ENCODE measurements at regions not wholly inside any gene's neighbourhood (a gene's known extent, or its start where the extent isn't known, plus 50 kb on each side); places are given as distances from the start of the nearest gene placed in this dataset.

DNA sequence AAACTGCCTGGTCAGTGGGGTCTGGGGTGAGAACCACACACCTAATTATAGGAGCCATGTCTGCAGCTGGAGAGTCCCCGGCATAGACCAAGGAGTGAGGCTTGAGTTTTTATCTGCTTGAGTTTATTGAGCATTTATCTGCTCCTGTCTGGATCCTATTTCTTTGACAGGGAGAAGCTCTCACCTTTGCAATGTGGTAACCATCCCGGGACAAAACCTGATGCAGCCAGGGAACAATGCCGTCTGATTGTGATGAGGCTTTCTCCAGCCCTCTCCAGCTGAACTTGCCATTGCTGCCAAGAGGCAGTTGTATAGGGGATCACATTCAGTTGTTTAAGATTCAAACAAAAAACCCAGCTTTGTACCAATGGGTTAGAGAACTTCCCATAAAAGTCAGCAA lies 324.4 kb downstream of the TSN start:
- no peak overlapping the region for H3K4me2 ChIP-seq (ENCODE audit: low read length)
- H3K9ac ChIP-seq (ENCODE audit: low read length) = no peak overlapping the region
- H3K4me3 ChIP-seq (ENCODE audit: low read length) = no peak overlapping the region
- H3K4me1 ChIP-seq (ENCODE audit: low read length) = no peaks in the 10 kb centered on the region
- no peaks in the 10 kb centered on the region for H4K20me1 ChIP-seq (ENCODE audit: insufficient read depth, low read length)
- H3K79me2 ChIP-seq (ENCODE audit: low read length) = no peaks in the 10 kb centered on the region
- peaks cover 5% of the 10 kb centered on the region; the same call in 1 of the 2 replicates for H3K27me3 ChIP-seq (ENCODE audit: low read depth, low read length)
- H3K27ac ChIP-seq (ENCODE audit: low read length) = no peak overlapping the region
- no peak overlapping the region for H2AFZ ChIP-seq (ENCODE audit: low read depth, low read length)
- no peak for TF ChIP-seq EZH2phosphoT487 (IDR thresholded peaks at IDR 0.05; ENCODE audit: low read depth)
- no peak for TF ChIP-seq CTCF (IDR thresholded peaks at IDR 0.05; ENCODE audit: low read depth, low read length)
- no peaks in the 10 kb centered on the region for H3K9me3 ChIP-seq (ENCODE audit: insufficient read depth, low read length)
- no peaks in the 10 kb centered on the region for H3K36me3 ChIP-seq (replicated peaks; ENCODE audit: low read depth, low read length)

- no peaks in the 10 kb centered on the region for H4K20me1 ChIP-seq (ENCODE audit: insufficient read depth, low read length)
- no peaks in the 10 kb centered on the region for H3K79me2 ChIP-seq (ENCODE audit: low read length)
- H3K4me2 ChIP-seq (ENCODE audit: low read length) = no peak overlapping the region
- no peak overlapping the region for H3K4me3 ChIP-seq (ENCODE audit: low read length)
- H3K27me3 ChIP-seq (ENCODE audit: low read depth, low read length) = peaks cover 5% of the 10 kb centered on the region; the same call in 1 of the 2 replicates
- TF ChIP-seq EZH2phosphoT487 (IDR thresholded peaks at IDR 0.05; ENCODE audit: low read depth) (no peak), CTCF (IDR thresholded peaks at IDR 0.05; ENCODE audit: low read depth, low read length) (no peak)
- no peak overlapping the region for H3K27ac ChIP-seq (ENCODE audit: low read length)
- no peak overlapping the region for H3K9ac ChIP-seq (ENCODE audit: low read length)
- no peaks in the 10 kb centered on the region for H3K4me1 ChIP-seq (ENCODE audit: low read length)
- no peak overlapping the region for H2AFZ ChIP-seq (ENCODE audit: low read depth, low read length)
- H3K9me3 ChIP-seq (ENCODE audit: insufficient read depth, low read length) = no peaks in the 10 kb centered on the region
- H3K36me3 ChIP-seq (replicated peaks; ENCODE audit: low read depth, low read length) = no peaks in the 10 kb centered on the region
Measured at GRCh38 chr2:122080316-122080715, 324.9 kb downstream of the TSN start.

GRCh38 chr2:122080871-122081270 lies 325.4 kb downstream of the TSN start:
- Histone ChIP-seq H3K4me3 (ENCODE audit: low read length) (no peak overlapping the region), H3K9me3 (ENCODE audit: insufficient read depth, low read length) (no peaks in the 10 kb centered on the region), H2AFZ (ENCODE audit: low read depth, low read length) (no peak overlapping the region), H3K36me3 (replicated peaks; ENCODE audit: low read depth, low read length) (no peaks in the 10 kb centered on the region), H3K4me2 (ENCODE audit: low read length) (no peak overlapping the region), H4K20me1 (ENCODE audit: insufficient read depth, low read length) (no peaks in the 10 kb centered on the region), H3K27me3 (ENCODE audit: low read depth, low read length) (peaks cover 5% of the 10 kb centered on the region; the same call in 1 of the 2 replicates), H3K9ac (ENCODE audit: low read length) (no peak overlapping the region), H3K79me2 (ENCODE audit: low read length) (no peaks in the 10 kb centered on the region), H3K4me1 (ENCODE audit: low read length) (no peaks in the 10 kb centered on the region), H3K27ac (ENCODE audit: low read length) (no peak overlapping the region)
- TF ChIP-seq CTCF (IDR thresholded peaks at IDR 0.05; ENCODE audit: low read depth, low read length) (no peak), EZH2phosphoT487 (IDR thresholded peaks at IDR 0.05; ENCODE audit: low read depth) (no peak)

DNA sequence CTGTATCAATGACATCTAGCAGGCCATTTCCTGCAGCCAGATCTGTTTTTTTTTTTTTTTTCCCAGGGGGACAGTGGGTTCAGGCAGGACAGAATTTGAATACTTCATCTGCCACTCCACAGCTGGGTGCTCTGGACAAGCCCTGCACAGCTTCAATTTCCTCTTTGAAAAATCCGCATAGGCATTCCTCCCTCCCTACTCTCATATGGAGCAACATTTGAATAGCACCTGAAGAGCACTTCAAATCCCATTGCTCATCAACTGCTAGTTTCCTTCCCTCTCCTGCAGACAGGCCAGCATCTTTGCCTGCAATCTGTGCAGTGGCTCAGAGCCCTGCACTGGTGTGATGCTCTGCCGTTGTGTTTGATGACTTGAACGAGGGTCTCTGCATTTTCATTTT lies 326.3 kb downstream of the TSN start:
- H3K4me3 ChIP-seq (ENCODE audit: low read length) = no peak overlapping the region
- H3K27me3 ChIP-seq (ENCODE audit: low read depth, low read length) = peaks cover 5% of the 10 kb centered on the region; the same call in 1 of the 2 replicates
- no peaks in the 10 kb centered on the region for H3K79me2 ChIP-seq (ENCODE audit: low read length)
- H2AFZ ChIP-seq (ENCODE audit: low read depth, low read length) = no peak overlapping the region
- no peaks in the 10 kb centered on the region for H3K36me3 ChIP-seq (replicated peaks; ENCODE audit: low read depth, low read length)
- TF ChIP-seq EZH2phosphoT487 (IDR thresholded peaks at IDR 0.05; ENCODE audit: low read depth) = no peak
- TF ChIP-seq CTCF (IDR thresholded peaks at IDR 0.05; ENCODE audit: low read depth, low read length) = no peak
- H3K4me1 ChIP-seq (ENCODE audit: low read length) = no peaks in the 10 kb centered on the region
- no peaks in the 10 kb centered on the region for H3K9me3 ChIP-seq (ENCODE audit: insufficient read depth, low read length)
- H3K9ac ChIP-seq (ENCODE audit: low read length) = no peak overlapping the region
- H3K4me2 ChIP-seq (ENCODE audit: low read length) = no peak overlapping the region
- H3K27ac ChIP-seq (ENCODE audit: low read length) = no peak overlapping the region
- no peaks in the 10 kb centered on the region for H4K20me1 ChIP-seq (ENCODE audit: insufficient read depth, low read length)

Measured in OCI-LY3 (cell line).